Activated naive CD4-positive, alpha-beta T cell treated with anti-CD3 and anti-CD28 coated beads, Interleukin-2, amount 50 U/mL, for 24 hours (primary cell): ENCODE measurements at regions not wholly inside any gene's neighbourhood (a gene's known extent, or its start where the extent isn't known, plus 50 kb on each side); places are given as distances from the start of the nearest gene placed in this dataset.

Experiments
- H3K27ac Mint-ChIP-seq: one replicate; pipeline ENCODE4 v1.8.0; 2021; ENCODE audit warnings: mild to moderate bottlenecking, mixed read lengths
- H3K27me3 Mint-ChIP-seq: one replicate; pipeline ENCODE4 v1.8.0; 2021; ENCODE audit warnings: mixed read lengths
- H3K36me3 Mint-ChIP-seq: one replicate; pipeline ENCODE4 v1.8.0; 2021; ENCODE audit warnings: mixed read lengths
- H3K4me1 Mint-ChIP-seq: one replicate; pipeline ENCODE4 v1.8.0; 2021; ENCODE audit warnings: mixed read lengths
- H3K4me3 Mint-ChIP-seq: one replicate; pipeline ENCODE4 v1.8.0; 2021; ENCODE audit warnings: mild to moderate bottlenecking, mixed read lengths
- H3K9me3 Mint-ChIP-seq: one replicate; pipeline ENCODE4 v1.8.0; 2021; ENCODE audit warnings: mixed read lengths

- no peak overlapping the region for H3K4me3 Mint-ChIP-seq
- no peaks in the 10 kb centered on the region for H3K36me3 Mint-ChIP-seq
- peaks cover under 1% of the 10 kb centered on the region for H3K9me3 Mint-ChIP-seq
- no peak overlapping the region for H3K27ac Mint-ChIP-seq
- no peaks in the 10 kb centered on the region for H3K27me3 Mint-ChIP-seq
- no peaks in the 10 kb centered on the region for H3K4me1 Mint-ChIP-seq
Measured at GRCh38 chr2:21580391-21580790, 456.6 kb downstream of the TDRD15 start.

- Mint-ChIP-seq H3K4me3 (no peak overlapping the region), H3K27me3 (no peaks in the 10 kb centered on the region), H3K27ac (no peak overlapping the region), H3K4me1 (no peaks in the 10 kb centered on the region), H3K9me3 (no peaks in the 10 kb centered on the region), H3K36me3 (no peaks in the 10 kb centered on the region)
Measured at GRCh38 chr2:21585881-21586280, 462.1 kb downstream of the TDRD15 start.

GRCh38 chr2:21590026-21590690, 466.4 kb downstream of the TDRD15 start:
- no peak overlapping the region for H3K4me3 Mint-ChIP-seq
- no peaks in the 10 kb centered on the region for H3K4me1 Mint-ChIP-seq

GRCh38 chr2:21591926-21592325, 468.2 kb downstream of the TDRD15 start:
- H3K27ac Mint-ChIP-seq: no peak overlapping the region
- no peaks in the 10 kb centered on the region for H3K27me3 Mint-ChIP-seq
- no peaks in the 10 kb centered on the region for H3K4me1 Mint-ChIP-seq
- H3K9me3 Mint-ChIP-seq: no peaks in the 10 kb centered on the region
- no peak overlapping the region for H3K4me3 Mint-ChIP-seq
- no peaks in the 10 kb centered on the region for H3K36me3 Mint-ChIP-seq

More at GRCh38 chr2:21590026-21590690, 466.4 kb downstream of the TDRD15 start:
- Mint-ChIP-seq H3K27me3 (no peaks in the 10 kb centered on the region), H3K36me3 (no peaks in the 10 kb centered on the region), H3K9me3 (no peaks in the 10 kb centered on the region), H3K27ac (no peak overlapping the region)

GRCh38 chr2:21599417-21599816, 475.6 kb downstream of the TDRD15 start:
- no peaks in the 10 kb centered on the region for H3K27me3 Mint-ChIP-seq
- H3K9me3 Mint-ChIP-seq: no peaks in the 10 kb centered on the region
- no peak overlapping the region for H3K4me3 Mint-ChIP-seq
- no peaks in the 10 kb centered on the region for H3K4me1 Mint-ChIP-seq
- no peaks in the 10 kb centered on the region for H3K36me3 Mint-ChIP-seq
- no peak overlapping the region for H3K27ac Mint-ChIP-seq

GRCh38 chr2:21602789-21603188, 479.0 kb downstream of the TDRD15 start:
- no peaks in the 10 kb centered on the region for H3K4me1 Mint-ChIP-seq
- no peak overlapping the region for H3K27ac Mint-ChIP-seq
- no peaks in the 10 kb centered on the region for H3K9me3 Mint-ChIP-seq
- no peaks in the 10 kb centered on the region for H3K36me3 Mint-ChIP-seq
- no peak overlapping the region for H3K4me3 Mint-ChIP-seq
- H3K27me3 Mint-ChIP-seq: no peaks in the 10 kb centered on the region

GRCh38 chr2:21607572-21607971, 483.8 kb downstream of the TDRD15 start:
- Mint-ChIP-seq H3K36me3 (no peaks in the 10 kb centered on the region), H3K27me3 (no peaks in the 10 kb centered on the region), H3K9me3 (peaks cover 4% of the 10 kb centered on the region), H3K4me1 (no peaks in the 10 kb centered on the region), H3K4me3 (no peak overlapping the region), H3K27ac (no peak overlapping the region)

- Mint-ChIP-seq H3K36me3 (no peaks in the 10 kb centered on the region), H3K27ac (no peak overlapping the region), H3K4me3 (no peak overlapping the region), H3K27me3 (no peaks in the 10 kb centered on the region), H3K4me1 (no peaks in the 10 kb centered on the region), H3K9me3 (peaks cover 15% of the 10 kb centered on the region)
Measured at GRCh38 chr2:21610304-21610703, 486.5 kb downstream of the TDRD15 start.

- Mint-ChIP-seq H3K4me3 (no peak overlapping the region), H3K27me3 (no peaks in the 10 kb centered on the region), H3K9me3 (peaks cover 11% of the 10 kb centered on the region), H3K27ac (no peak overlapping the region), H3K4me1 (no peaks in the 10 kb centered on the region), H3K36me3 (no peaks in the 10 kb centered on the region)
Measured at GRCh38 chr2:21617885-21618434, 494.2 kb downstream of the TDRD15 start.

GRCh38 chr2:21620771-21621170, 497.0 kb downstream of the TDRD15 start:
- Mint-ChIP-seq H3K27me3 (no peaks in the 10 kb centered on the region), H3K4me1 (no peaks in the 10 kb centered on the region), H3K36me3 (no peaks in the 10 kb centered on the region), H3K9me3 (peaks cover 4% of the 10 kb centered on the region), H3K4me3 (no peak overlapping the region), H3K27ac (no peak overlapping the region)

GRCh38 chr2:21627938-21628337, 504.2 kb downstream of the TDRD15 start:
- H3K9me3 Mint-ChIP-seq: peaks cover 4% of the 10 kb centered on the region
- no peak overlapping the region for H3K4me3 Mint-ChIP-seq
- no peak overlapping the region for H3K27ac Mint-ChIP-seq
- H3K27me3 Mint-ChIP-seq: no peaks in the 10 kb centered on the region
- no peaks in the 10 kb centered on the region for H3K36me3 Mint-ChIP-seq
- H3K4me1 Mint-ChIP-seq: no peaks in the 10 kb centered on the region

- H3K36me3 Mint-ChIP-seq: no peaks in the 10 kb centered on the region
- H3K4me1 Mint-ChIP-seq: no peaks in the 10 kb centered on the region
- no peaks in the 10 kb centered on the region for H3K9me3 Mint-ChIP-seq
- no peaks in the 10 kb centered on the region for H3K27me3 Mint-ChIP-seq
- no peak overlapping the region for H3K27ac Mint-ChIP-seq
- H3K4me3 Mint-ChIP-seq: no peak overlapping the region
Measured at GRCh38 chr2:21633015-21633414, 509.2 kb downstream of the TDRD15 start.

GRCh38 chr2:21633466-21633865, 509.7 kb downstream of the TDRD15 start:
- Mint-ChIP-seq H3K9me3 (no peaks in the 10 kb centered on the region), H3K27me3 (no peaks in the 10 kb centered on the region), H3K27ac (no peak overlapping the region), H3K36me3 (no peaks in the 10 kb centered on the region), H3K4me3 (no peak overlapping the region), H3K4me1 (no peaks in the 10 kb centered on the region)

GRCh38 chr2:21633911-21634310, 510.1 kb downstream of the TDRD15 start:
- Mint-ChIP-seq H3K27me3 (no peaks in the 10 kb centered on the region), H3K4me1 (no peaks in the 10 kb centered on the region), H3K27ac (no peak overlapping the region)

GRCh38 chr2:21640046-21640445, 516.3 kb downstream of the TDRD15 start:
- Mint-ChIP-seq H3K27ac (no peak overlapping the region), H3K4me3 (no peak overlapping the region), H3K36me3 (no peaks in the 10 kb centered on the region), H3K9me3 (peaks cover 4% of the 10 kb centered on the region), H3K27me3 (no peaks in the 10 kb centered on the region), H3K4me1 (no peaks in the 10 kb centered on the region)

More at GRCh38 chr2:21633911-21634310, 510.1 kb downstream of the TDRD15 start:
- H3K9me3 Mint-ChIP-seq: no peaks in the 10 kb centered on the region
- no peak overlapping the region for H3K4me3 Mint-ChIP-seq
- H3K36me3 Mint-ChIP-seq: no peaks in the 10 kb centered on the region

GRCh38 chr2:21642647-21643046, 518.9 kb downstream of the TDRD15 start:
- Mint-ChIP-seq H3K27me3 (no peaks in the 10 kb centered on the region), H3K27ac (no peak overlapping the region), H3K9me3 (peaks cover 4% of the 10 kb centered on the region), H3K36me3 (no peaks in the 10 kb centered on the region), H3K4me3 (no peak overlapping the region), H3K4me1 (no peaks in the 10 kb centered on the region)

GRCh38 chr2:21643180-21643579, 519.4 kb downstream of the TDRD15 start:
- Mint-ChIP-seq H3K36me3 (no peaks in the 10 kb centered on the region), H3K27ac (no peak overlapping the region), H3K27me3 (no peaks in the 10 kb centered on the region), H3K4me1 (no peaks in the 10 kb centered on the region), H3K4me3 (no peak overlapping the region), H3K9me3 (peaks cover 4% of the 10 kb centered on the region)
